ENCODE measurements at regions not wholly inside any gene's neighbourhood (a gene's known extent, or its start where the extent isn't known, plus 50 kb on each side); places are given as distances from the start of the nearest gene placed in this dataset.

GRCh38 chr2:151197184-151198108, 64.2 kb downstream of the RBM43 start:
- intact Hi-C loops (cut with DNase I): no loop called here
- Histone ChIP-seq H3K9me3 (no peaks in the 10 kb centered on the region), H3K4me3 (no peak overlapping the region), H3K36me3 (no peaks in the 10 kb centered on the region), H3K27me3 (no peaks in the 10 kb centered on the region), H3K4me1 (no peaks in the 10 kb centered on the region), H3K27ac (no peak overlapping the region)
- no peak for DNase-seq
- WGBS, 2 donors: 60 to 63% methylated on average over 7 of the region's 7 CpGs
- TF ChIP-seq POLR2A (IDR thresholded peaks at IDR 0.05): no peak
- TF ChIP-seq CTCF (IDR thresholded peaks at IDR 0.05): no peak

GRCh38 chr2:151193576-151193975, 68.1 kb downstream of the RBM43 start:
- Histone ChIP-seq H3K4me3 (no peak overlapping the region), H3K36me3 (no peaks in the 10 kb centered on the region), H3K9me3 (no peaks in the 10 kb centered on the region), H3K27ac (no peak overlapping the region), H3K4me1 (no peaks in the 10 kb centered on the region), H3K27me3 (no peaks in the 10 kb centered on the region)
- no peak for DNase-seq
- WGBS, 2 donors: 68 to 89% methylated on average over 4 of the region's 4 CpGs
- intact Hi-C loops (cut with DNase I): no loop called here
- TF ChIP-seq CTCF (IDR thresholded peaks at IDR 0.05) (no peak), POLR2A (IDR thresholded peaks at IDR 0.05) (no peak)

DNA sequence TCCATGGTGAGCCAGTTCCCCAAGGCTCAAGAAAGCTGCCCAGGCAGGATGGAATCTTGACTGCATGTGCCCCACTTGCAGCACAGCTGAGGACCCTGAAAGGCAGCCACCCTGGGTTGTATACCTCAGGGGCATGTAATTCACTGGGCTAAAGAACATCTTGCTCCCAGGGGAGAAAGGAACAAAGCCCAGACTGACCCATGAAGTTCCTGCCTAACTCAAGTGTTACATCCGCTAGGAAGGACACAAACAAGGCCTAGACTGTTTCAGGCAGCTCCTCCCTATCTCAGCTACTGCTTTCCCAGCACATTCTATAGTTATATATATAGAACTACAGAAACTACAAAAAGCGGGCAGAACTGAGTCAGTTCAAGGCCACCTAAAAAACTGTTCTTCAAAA, 69.0 kb downstream of the RBM43 start:
- no peaks in the 10 kb centered on the region for H3K4me1 ChIP-seq
- H3K4me3 ChIP-seq: no peak overlapping the region
- TF ChIP-seq POLR2A (IDR thresholded peaks at IDR 0.05) (no peak), CTCF (IDR thresholded peaks at IDR 0.05) (no peak)
- no peak for DNase-seq
- H3K36me3 ChIP-seq: no peaks in the 10 kb centered on the region
- H3K9me3 ChIP-seq: no peaks in the 10 kb centered on the region
- H3K27me3 ChIP-seq: no peaks in the 10 kb centered on the region
- 82 to 91% methylated on average over 2 of the region's 2 CpGs for WGBS, 2 donors
- intact Hi-C loops (cut with DNase I): no loop called here
- no peak overlapping the region for H3K27ac ChIP-seq

- Histone ChIP-seq H3K36me3 (no peaks in the 10 kb centered on the region), H3K4me1 (no peaks in the 10 kb centered on the region), H3K9me3 (no peaks in the 10 kb centered on the region), H3K27me3 (no peaks in the 10 kb centered on the region), H3K27ac (no peak overlapping the region), H3K4me3 (no peak overlapping the region)
- whole genome bisulfite sequencing, 2 donors: 63 to 76% methylated on average over 2 of the region's 2 CpGs
- TF ChIP-seq POLR2A (IDR thresholded peaks at IDR 0.05) (no peak), CTCF (IDR thresholded peaks at IDR 0.05) (no peak)
- intact Hi-C loops (cut with DNase I): no loop called here
- DNase-seq: no peak
These were observed 70.7 kb downstream of the RBM43 start for GRCh38 chr2:151191001-151191400.

DNA sequence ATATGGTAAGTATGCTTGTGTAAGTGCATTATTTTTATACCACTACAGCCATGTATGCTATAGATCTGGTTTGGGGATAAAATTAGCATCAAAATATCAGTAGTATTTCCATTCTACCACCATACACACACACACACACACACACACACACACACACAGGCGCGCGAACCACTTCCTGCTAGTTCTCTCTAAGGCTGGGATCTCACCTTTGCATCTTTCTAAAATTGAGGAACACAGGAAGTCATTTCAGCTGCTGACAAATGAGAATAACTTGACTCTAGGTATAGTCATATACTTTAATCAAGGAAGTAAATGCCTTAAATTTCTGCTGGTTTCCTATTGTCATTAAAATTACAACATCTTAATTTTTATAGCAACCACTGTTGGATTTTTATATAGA, 72.5 kb downstream of the RBM43 start:
- 58% methylated on average over 3 of the region's 3 CpGs for WGBS, 2 donors
- TF ChIP-seq CTCF (IDR thresholded peaks at IDR 0.05) (no peak), POLR2A (IDR thresholded peaks at IDR 0.05) (no peak)
- no peak for DNase-seq
- H3K27me3 ChIP-seq: no peaks in the 10 kb centered on the region
- H3K27ac ChIP-seq: no peak overlapping the region
- H3K36me3 ChIP-seq: no peaks in the 10 kb centered on the region
- H3K4me1 ChIP-seq: no peaks in the 10 kb centered on the region
- intact Hi-C loops (cut with DNase I): no loop called here
- H3K9me3 ChIP-seq: no peaks in the 10 kb centered on the region
- no peak overlapping the region for H3K4me3 ChIP-seq

Measured in esophagus squamous epithelium (tissue), 5 donors.